Neural crest cell (in vitro differentiated cells): ENCODE measurements at regions not wholly inside any gene's neighbourhood (a gene's known extent, or its start where the extent isn't known, plus 50 kb on each side); places are given as distances from the start of the nearest gene placed in this dataset.

Experiments
- DNase-seq: peaks from one replicate; pipeline ENCODE4 v3.0.0; 2021; ENCODE audit warnings: low read depth, mixed read lengths, low spot score
- H3K27ac Mint-ChIP-seq: one replicate; pipeline ENCODE4 v1.8.0; 2021; ENCODE audit warnings: mild to moderate bottlenecking, mixed read lengths; ENCODE audit not compliant: unreplicated experiment
- H3K27me3 Mint-ChIP-seq: 2 replicates; pipeline ENCODE4 v1.8.0; 2021; ENCODE audit warnings: low read depth, mild to moderate bottlenecking, mixed read lengths
- H3K36me3 Mint-ChIP-seq: 2 replicates; pipeline ENCODE4 v1.8.0; 2021; ENCODE audit warnings: low read depth, mild to moderate bottlenecking, mixed read lengths
- H3K4me1 Mint-ChIP-seq: 2 replicates; pipeline ENCODE4 v1.8.0; 2021; ENCODE audit warnings: mixed read lengths
- H3K4me3 Mint-ChIP-seq: one replicate; pipeline ENCODE4 v1.8.0; 2021; ENCODE audit warnings: mild to moderate bottlenecking, mixed read lengths
- H3K9me3 Mint-ChIP-seq: 2 replicates; pipeline ENCODE4 v1.8.0; 2021; ENCODE audit warnings: mixed read lengths
- TF ChIP-seq, protein P1 (sequence below): fragments of 200-600 bp; sonication (generic); conservative IDR thresholded peaks from 2 replicates; pipeline ENCODE4 v1.5.0; 2021; ENCODE audit warnings: antibody characterized with exemption, mild to moderate bottlenecking

DNA sequence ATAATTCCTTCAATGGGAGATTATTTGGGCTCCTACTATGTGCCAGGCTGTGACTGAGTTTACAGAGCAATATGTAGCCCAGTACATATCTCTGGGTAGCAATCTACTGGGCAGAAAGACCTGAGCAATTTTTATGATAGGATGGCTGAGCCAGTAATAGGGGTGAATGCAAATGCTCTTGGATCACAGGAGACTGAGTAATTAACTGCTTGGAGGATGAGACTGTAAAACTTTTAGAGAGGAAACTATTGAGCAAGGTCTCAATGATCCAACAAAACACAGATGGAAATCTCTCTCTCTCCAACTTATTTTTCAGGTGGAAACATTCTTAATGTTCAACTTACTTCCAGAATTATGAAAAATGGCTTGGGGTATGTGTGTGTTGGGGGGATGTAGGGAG lies 402.2 kb downstream of the AEBP2 start:
- no peaks in the 10 kb centered on the region for H3K4me1 Mint-ChIP-seq
- no peak overlapping the region for H3K27ac Mint-ChIP-seq
- H3K9me3 Mint-ChIP-seq: no peaks in the 10 kb centered on the region
- no peaks in the 10 kb centered on the region for H3K36me3 Mint-ChIP-seq
- TF ChIP-seq, protein P1, sequence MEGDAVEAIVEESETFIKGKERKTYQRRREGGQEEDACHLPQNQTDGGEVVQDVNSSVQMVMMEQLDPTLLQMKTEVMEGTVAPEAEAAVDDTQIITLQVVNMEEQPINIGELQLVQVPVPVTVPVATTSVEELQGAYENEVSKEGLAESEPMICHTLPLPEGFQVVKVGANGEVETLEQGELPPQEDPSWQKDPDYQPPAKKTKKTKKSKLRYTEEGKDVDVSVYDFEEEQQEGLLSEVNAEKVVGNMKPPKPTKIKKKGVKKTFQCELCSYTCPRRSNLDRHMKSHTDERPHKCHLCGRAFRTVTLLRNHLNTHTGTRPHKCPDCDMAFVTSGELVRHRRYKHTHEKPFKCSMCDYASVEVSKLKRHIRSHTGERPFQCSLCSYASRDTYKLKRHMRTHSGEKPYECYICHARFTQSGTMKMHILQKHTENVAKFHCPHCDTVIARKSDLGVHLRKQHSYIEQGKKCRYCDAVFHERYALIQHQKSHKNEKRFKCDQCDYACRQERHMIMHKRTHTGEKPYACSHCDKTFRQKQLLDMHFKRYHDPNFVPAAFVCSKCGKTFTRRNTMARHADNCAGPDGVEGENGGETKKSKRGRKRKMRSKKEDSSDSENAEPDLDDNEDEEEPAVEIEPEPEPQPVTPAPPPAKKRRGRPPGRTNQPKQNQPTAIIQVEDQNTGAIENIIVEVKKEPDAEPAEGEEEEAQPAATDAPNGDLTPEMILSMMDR: no peak
- no peak for DNase-seq
- H3K27me3 Mint-ChIP-seq: no peaks in the 10 kb centered on the region
- no peak overlapping the region for H3K4me3 Mint-ChIP-seq

- no peaks in the 10 kb centered on the region for H3K36me3 Mint-ChIP-seq
- no peaks in the 10 kb centered on the region for H3K27me3 Mint-ChIP-seq
- H3K27ac Mint-ChIP-seq: no peak overlapping the region
- no peak overlapping the region for H3K4me3 Mint-ChIP-seq
- no peaks in the 10 kb centered on the region for H3K9me3 Mint-ChIP-seq
- TF ChIP-seq, protein P1: no peak
- no peaks in the 10 kb centered on the region for H3K4me1 Mint-ChIP-seq
- no peak for DNase-seq
These were observed 402.8 kb downstream of the AEBP2 start for GRCh38 chr12:19842116-19842515.

- no peaks in the 10 kb centered on the region for H3K36me3 Mint-ChIP-seq
- peak overlapping the region; percentile 5 for H3K27ac Mint-ChIP-seq
- no peaks in the 10 kb centered on the region for H3K4me1 Mint-ChIP-seq
- H3K4me3 Mint-ChIP-seq: no peak overlapping the region
- DNase-seq: no peak
- no peaks in the 10 kb centered on the region for H3K27me3 Mint-ChIP-seq
- TF ChIP-seq, protein P1: no peak
- peaks cover 3% of the 10 kb centered on the region for H3K9me3 Mint-ChIP-seq
These were observed 404.9 kb downstream of the AEBP2 start for GRCh38 chr12:19844224-19844623.

DNA sequence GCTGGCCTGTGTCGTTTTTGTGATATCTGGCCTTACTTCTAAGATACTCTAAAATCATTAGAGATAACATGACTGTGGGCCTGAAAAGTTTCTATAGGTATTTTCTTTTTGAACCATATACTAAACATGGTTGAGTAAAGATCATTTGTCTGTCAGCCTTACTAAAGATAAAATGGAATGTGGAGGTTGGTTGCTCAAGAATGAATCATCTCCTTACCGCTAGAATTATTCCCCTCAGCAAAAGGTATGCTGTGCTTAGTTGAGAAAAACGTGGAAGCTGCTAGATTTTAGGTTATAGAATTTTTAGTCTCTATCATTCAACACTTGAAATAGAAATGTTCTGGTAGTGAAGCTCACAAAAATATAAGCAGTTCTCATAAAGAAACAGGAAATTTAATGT lies 407.3 kb downstream of the AEBP2 start:
- H3K4me3 Mint-ChIP-seq: no peak overlapping the region
- peaks cover 5% of the 10 kb centered on the region for H3K36me3 Mint-ChIP-seq
- peaks cover 11% of the 10 kb centered on the region for H3K9me3 Mint-ChIP-seq
- H3K27me3 Mint-ChIP-seq: no peaks in the 10 kb centered on the region
- H3K27ac Mint-ChIP-seq: no peak overlapping the region
- TF ChIP-seq, protein P1: no peak
- peaks cover 10% of the 10 kb centered on the region for H3K4me1 Mint-ChIP-seq
- DNase-seq: no peak

DNA sequence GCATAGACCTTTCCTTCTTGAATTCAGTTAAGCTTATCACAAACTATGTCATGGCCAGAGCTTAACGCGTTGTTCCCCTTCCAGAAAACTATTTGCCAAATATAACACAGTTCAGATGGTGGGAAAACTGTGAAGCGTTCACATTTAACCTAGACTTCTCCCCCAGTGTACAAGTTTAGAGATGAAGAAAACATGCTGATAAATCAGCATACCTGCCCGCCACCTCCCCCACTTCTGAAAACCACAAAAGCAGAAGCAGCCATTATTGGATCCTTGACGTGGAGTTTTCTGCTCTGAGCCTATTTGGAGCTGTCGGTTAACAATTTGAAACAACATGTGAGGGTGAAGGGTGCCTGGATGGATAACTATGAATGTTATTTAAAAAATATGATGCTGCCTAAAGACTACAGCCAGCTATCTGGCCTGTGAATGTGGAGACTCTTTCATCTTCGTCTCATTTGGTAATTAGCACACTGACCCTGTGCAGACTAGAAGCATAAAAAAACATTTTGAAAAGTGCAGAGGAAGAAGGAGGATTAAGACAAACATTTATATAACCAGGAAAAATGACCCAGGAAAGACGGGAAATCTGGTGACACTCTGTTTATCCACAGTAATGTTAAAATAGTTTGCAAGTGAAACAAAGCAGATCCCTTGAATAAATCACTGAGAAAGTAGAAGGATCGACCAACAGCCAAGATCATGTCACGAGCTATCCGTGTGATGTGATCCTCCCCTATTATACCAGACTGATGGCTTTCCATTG lies 408.2 kb downstream of the AEBP2 start:
- Mint-ChIP-seq H3K4me1 (peaks cover 10% of the 10 kb centered on the region), H3K27me3 (no peaks in the 10 kb centered on the region), H3K27ac (no peak overlapping the region), H3K9me3 (peaks cover 11% of the 10 kb centered on the region), H3K4me3 (no peak overlapping the region), H3K36me3 (peaks cover 5% of the 10 kb centered on the region)
- TF ChIP-seq, protein P1: no peak
- DNase-seq: no peak
